Esophagus muscularis mucosa (tissue), 4 donors: ENCODE measurements at regions not wholly inside any gene's neighbourhood (a gene's known extent, or its start where the extent isn't known, plus 50 kb on each side); places are given as distances from the start of the nearest gene placed in this dataset.

Experiments
- EP300 ChIP-seq: sonication (generic); formaldehyde crosslinking; IDR thresholded peaks from one replicate; pipeline ENCODE4 v1.6.1; 2017; ENCODE audit warnings: antibody characterized with exemption
- POLR2A ChIP-seq: fragments of 450-650 bp; IDR thresholded peaks from one replicate; pipeline ENCODE4 v1.6.1; 2017; ENCODE audit warnings: antibody characterized with exemption, moderate library complexity, mild to moderate bottlenecking, low read depth
- TF ChIP-seq, protein P1 (sequence below), 3 experiments: fragments of 200-600 bp in 2 of 3; fragments of 450-650 bp in 1 of 3; sonication (generic) in 2 of 3; IDR thresholded peaks; one replicate each; pipeline ENCODE4 v1.5.1; 2017 to 2019; ENCODE audit warnings: antibody characterized with exemption in 3 of 3, mild to moderate bottlenecking in 2 of 3, moderate library complexity in 1 of 3

DNA sequence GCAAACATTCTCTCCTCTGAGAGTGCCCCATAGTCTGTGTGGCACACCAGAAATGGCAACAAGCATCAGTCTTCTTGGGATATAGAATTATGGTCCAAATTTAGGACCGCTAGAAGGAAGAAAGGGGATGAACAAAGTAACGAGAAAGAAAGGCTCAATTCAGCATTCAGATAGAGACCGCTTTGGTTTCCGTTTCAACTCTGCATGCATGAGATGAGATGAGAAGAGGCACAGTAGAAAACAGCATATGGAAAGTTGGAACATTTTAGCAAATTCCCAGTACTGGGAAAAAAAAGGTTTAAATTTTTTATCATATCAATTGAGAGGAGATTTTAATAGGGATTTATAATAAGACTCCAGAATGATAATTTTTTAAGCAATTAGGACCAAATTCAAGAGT, 595.5 kb upstream of the CHRM3 start:
- TF ChIP-seq, protein P1, sequence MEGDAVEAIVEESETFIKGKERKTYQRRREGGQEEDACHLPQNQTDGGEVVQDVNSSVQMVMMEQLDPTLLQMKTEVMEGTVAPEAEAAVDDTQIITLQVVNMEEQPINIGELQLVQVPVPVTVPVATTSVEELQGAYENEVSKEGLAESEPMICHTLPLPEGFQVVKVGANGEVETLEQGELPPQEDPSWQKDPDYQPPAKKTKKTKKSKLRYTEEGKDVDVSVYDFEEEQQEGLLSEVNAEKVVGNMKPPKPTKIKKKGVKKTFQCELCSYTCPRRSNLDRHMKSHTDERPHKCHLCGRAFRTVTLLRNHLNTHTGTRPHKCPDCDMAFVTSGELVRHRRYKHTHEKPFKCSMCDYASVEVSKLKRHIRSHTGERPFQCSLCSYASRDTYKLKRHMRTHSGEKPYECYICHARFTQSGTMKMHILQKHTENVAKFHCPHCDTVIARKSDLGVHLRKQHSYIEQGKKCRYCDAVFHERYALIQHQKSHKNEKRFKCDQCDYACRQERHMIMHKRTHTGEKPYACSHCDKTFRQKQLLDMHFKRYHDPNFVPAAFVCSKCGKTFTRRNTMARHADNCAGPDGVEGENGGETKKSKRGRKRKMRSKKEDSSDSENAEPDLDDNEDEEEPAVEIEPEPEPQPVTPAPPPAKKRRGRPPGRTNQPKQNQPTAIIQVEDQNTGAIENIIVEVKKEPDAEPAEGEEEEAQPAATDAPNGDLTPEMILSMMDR (IDR thresholded peaks at IDR 0.05): no peak
- TF ChIP-seq POLR2A (no peak), EP300 (no peak)
